ENCODE measurements at regions not wholly inside any gene's neighbourhood (a gene's known extent, or its start where the extent isn't known, plus 50 kb on each side); places are given as distances from the start of the nearest gene placed in this dataset.

DNA sequence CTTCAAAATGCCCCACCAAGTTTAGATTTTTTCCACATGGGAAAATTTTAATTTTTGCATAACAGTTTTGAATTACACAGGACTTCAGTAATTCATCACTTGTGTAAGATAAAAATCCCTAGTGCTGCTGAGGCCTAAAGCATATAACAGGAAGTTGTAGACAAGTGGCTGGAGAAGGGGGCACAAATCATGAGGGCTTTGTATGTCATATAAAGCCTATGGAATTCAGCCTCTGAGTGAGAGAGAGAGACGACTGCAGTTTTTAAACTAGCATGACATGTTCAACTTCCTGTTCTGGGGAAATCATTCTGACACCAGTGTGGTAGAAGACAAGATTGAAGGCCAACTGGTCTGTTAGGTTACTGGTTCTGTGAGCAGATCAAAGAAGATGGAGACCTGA lies 187.3 kb upstream of the CHST9 start:
- TF ChIP-seq, protein P1, sequence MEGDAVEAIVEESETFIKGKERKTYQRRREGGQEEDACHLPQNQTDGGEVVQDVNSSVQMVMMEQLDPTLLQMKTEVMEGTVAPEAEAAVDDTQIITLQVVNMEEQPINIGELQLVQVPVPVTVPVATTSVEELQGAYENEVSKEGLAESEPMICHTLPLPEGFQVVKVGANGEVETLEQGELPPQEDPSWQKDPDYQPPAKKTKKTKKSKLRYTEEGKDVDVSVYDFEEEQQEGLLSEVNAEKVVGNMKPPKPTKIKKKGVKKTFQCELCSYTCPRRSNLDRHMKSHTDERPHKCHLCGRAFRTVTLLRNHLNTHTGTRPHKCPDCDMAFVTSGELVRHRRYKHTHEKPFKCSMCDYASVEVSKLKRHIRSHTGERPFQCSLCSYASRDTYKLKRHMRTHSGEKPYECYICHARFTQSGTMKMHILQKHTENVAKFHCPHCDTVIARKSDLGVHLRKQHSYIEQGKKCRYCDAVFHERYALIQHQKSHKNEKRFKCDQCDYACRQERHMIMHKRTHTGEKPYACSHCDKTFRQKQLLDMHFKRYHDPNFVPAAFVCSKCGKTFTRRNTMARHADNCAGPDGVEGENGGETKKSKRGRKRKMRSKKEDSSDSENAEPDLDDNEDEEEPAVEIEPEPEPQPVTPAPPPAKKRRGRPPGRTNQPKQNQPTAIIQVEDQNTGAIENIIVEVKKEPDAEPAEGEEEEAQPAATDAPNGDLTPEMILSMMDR (IDR thresholded peaks at IDR 0.05), result no peak
- intact Hi-C loops (cut with DNase I), result no loop called here
- DNase-seq (no peak), ATAC-seq (no peak)
- 25 to 32% (median 27%) methylated on average over 1 of the region's 1 CpG for whole genome bisulfite sequencing, 3 donors
- H3K36me3 ChIP-seq (ENCODE audit: insufficient read depth in 1 of 2, low read depth in 1 of 2), result no peaks in the 10 kb centered on the region
- H3K4me1 ChIP-seq, result no peaks in the 10 kb centered on the region
- no peak overlapping the region for H3K27ac ChIP-seq
- H3K27me3 ChIP-seq (ENCODE audit: insufficient read depth in 3 of 3, low read length in 2 of 3), result no peaks in the 10 kb centered on the region
- no peaks in the 10 kb centered on the region for H3K9me3 ChIP-seq
- no peak overlapping the region for H3K4me3 ChIP-seq

DNA sequence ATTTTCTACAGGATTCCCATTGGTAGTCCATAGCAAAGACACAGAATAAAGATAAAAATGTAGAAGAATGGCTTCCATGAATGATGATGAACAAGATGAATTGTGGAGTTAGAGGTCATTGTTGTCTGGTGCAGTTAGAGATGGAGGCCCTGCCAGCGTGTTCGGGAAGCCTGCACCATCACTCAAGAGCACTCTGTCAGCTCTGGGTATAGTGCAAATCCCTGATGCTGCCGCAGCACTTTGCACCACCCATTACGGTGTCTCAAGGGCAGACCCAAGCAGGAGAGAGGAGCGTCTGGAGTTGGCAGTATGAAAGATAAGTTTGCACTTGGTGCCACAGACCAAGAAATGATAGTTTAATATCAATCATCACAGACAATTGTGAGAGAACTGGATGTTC lies 181.6 kb upstream of the CHST9 start:
- Histone ChIP-seq H3K4me1 (no peaks in the 10 kb centered on the region), H3K9me3 (no peaks in the 10 kb centered on the region), H3K27me3 (ENCODE audit: insufficient read depth in 3 of 3, low read length in 2 of 3) (no peaks in the 10 kb centered on the region), H3K36me3 (ENCODE audit: insufficient read depth in 1 of 2, low read depth in 1 of 2) (no peaks in the 10 kb centered on the region), H3K4me3 (no peak overlapping the region), H3K27ac (no peak overlapping the region)
- DNase-seq, result no peak
- intact Hi-C loops (cut with DNase I), result loop anchor here (5.0 to 10.0 kb wide), 2 partner anchors 386 to 388 kb away; no protein-coding TSS in a partner anchor
- ATAC-seq, result no peak
- WGBS, 3 donors, result 90 to 96% (median 95%) methylated on average over 5 of the region's 5 CpGs
- TF ChIP-seq, protein P1 (IDR thresholded peaks at IDR 0.05), result no peak

DNA sequence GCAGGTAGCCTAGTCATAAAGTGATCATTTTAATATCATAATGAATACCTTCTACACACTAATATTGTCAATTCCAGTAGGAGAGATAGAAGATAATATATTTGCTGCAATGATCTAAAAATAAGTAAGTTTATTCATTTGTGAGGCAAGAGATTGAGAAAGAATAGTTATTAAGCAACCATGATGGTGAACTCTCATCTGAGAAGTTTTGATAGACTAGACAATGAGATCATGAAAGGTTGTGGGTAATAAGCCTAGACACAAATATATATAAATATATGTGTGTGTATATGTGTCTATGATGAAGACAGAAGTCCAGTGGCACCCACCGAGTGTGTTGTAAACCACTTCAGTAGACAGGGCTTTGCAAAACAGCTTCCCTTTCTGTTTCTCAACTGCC lies 181.0 kb upstream of the CHST9 start:
- Histone ChIP-seq H3K27ac (no peak overlapping the region), H3K4me3 (no peak overlapping the region), H3K36me3 (ENCODE audit: insufficient read depth in 1 of 2, low read depth in 1 of 2) (no peaks in the 10 kb centered on the region), H3K9me3 (no peaks in the 10 kb centered on the region), H3K27me3 (ENCODE audit: insufficient read depth in 3 of 3, low read length in 2 of 3) (no peaks in the 10 kb centered on the region), H3K4me1 (no peaks in the 10 kb centered on the region)
- TF ChIP-seq, protein P1 (IDR thresholded peaks at IDR 0.05), result no peak
- intact Hi-C loops (cut with DNase I), result loop anchor here (5.0 to 10.0 kb wide), 2 partner anchors 386 to 389 kb away; no protein-coding TSS in a partner anchor
- DNase-seq (no peak), ATAC-seq (peak in 1 of 4 donors; percentile 32)
- WGBS, 3 donors, result 89 to 97% (median 96%) methylated on average over 1 of the region's 1 CpG

DNA sequence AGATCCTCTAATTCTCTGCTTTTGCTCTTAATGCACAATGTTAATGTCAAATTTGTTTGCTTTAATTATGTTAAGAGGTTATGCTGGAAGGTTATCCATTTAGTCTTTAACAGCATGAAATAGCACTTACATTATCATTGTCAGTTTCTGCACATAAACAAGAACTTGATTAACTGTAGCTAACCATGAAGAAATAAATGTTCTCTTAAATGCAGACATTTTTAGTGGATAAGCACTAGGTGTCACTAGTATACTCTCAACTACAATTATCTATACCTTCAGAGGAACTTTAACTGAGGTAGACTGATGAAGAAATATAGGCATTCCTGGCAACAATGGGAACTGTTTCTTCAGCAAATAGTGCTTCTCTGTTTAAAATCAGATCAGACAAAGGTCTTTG lies 178.8 kb upstream of the CHST9 start:
- ATAC-seq (peak in 2 of 4 donors; percentile 58 to 66), DNase-seq (no peak)
- Histone ChIP-seq H3K36me3 (ENCODE audit: insufficient read depth in 1 of 2, low read depth in 1 of 2) (no peaks in the 10 kb centered on the region), H3K9me3 (no peaks in the 10 kb centered on the region), H3K27me3 (ENCODE audit: insufficient read depth in 3 of 3, low read length in 2 of 3) (no peaks in the 10 kb centered on the region), H3K4me1 (no peaks in the 10 kb centered on the region), H3K27ac (no peak overlapping the region), H3K4me3 (no peak overlapping the region)
- TF ChIP-seq, protein P1 (IDR thresholded peaks at IDR 0.05), result peak; percentile 55
- intact Hi-C loops (cut with DNase I), result loop anchor here (2.0 to 10.0 kb wide), 2 partner anchors 235 to 391 kb away; no protein-coding TSS in a partner anchor

DNA sequence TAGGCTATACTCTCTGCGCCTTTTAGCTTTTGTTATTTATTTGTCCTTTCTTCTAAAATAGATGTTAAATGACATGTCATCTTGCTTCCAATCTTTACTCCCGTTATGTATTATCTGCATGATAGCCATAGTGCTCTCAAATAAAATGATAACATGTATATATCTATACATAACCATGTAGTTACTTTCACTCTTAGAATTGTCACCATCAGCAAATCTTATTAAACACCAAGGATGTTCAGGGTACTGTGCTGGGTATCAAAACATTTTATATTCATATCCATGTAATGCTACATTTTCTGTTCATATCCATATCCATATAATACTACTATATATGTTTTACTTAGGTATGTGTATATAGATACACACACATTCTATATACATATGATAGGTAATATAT lies 176.4 kb upstream of the CHST9 start:
- Histone ChIP-seq H3K27ac (no peak overlapping the region), H3K4me3 (no peak overlapping the region), H3K4me1 (no peaks in the 10 kb centered on the region), H3K27me3 (ENCODE audit: insufficient read depth in 3 of 3, low read length in 2 of 3) (no peaks in the 10 kb centered on the region), H3K9me3 (no peaks in the 10 kb centered on the region), H3K36me3 (ENCODE audit: insufficient read depth in 1 of 2, low read depth in 1 of 2) (no peaks in the 10 kb centered on the region)
- WGBS, 3 donors, result 89 to 95% (median 94%) methylated on average over 2 of the region's 2 CpGs
- intact Hi-C loops (cut with DNase I), result loop anchor here in 1 of 2 donors (10.0 kb wide), 1 partner anchor 393 kb away; no protein-coding TSS in a partner anchor
- ATAC-seq, result no peak
- no peak for DNase-seq
- TF ChIP-seq, protein P1 (IDR thresholded peaks at IDR 0.05), result no peak

Data from psoas muscle (tissue), 7 donors.